Stimulated activated CD8-positive, alpha-beta memory T cell treated with anti-CD3 and anti-CD28 coated beads, Interleukin-15, amount 100 ng/mL, for 1 hour (primary cell): ENCODE measurements at regions not wholly inside any gene's neighbourhood (a gene's known extent, or its start where the extent isn't known, plus 50 kb on each side); places are given as distances from the start of the nearest gene placed in this dataset.

ENCODE experiments used
- DNase-seq: peaks from one replicate; pipeline ENCODE4 v3.0.0-alpha.2; 2020; ENCODE audit warnings: low read depth

GRCh38 chr16:66171578-66171977 is 194.9 kb upstream of the CDH5 start:
- no peak for DNase-seq

DNA sequence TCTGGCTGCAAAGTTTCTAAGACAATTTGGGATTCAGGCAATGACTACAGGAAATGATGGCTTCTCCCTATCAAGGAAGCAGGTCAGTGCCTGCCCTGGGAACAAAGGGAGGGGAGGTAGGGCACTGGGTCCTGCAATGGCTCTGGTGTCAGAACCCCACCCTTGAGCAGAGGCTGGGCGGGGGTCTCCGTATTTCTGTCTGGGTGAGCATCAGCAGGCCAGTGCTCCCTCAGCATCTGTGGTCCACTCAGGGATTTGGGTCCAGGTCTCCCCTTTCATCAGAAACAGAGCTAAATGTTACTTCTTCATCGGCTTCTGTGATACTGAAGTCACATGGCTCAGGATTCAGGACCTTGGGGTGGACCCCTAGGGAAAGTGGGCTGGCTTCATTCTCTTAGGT is 195.5 kb upstream of the CDH5 start:
- DNase-seq: no peak

- no peak for DNase-seq
Measured at GRCh38 chr16:66169817-66170216, 196.7 kb upstream of the CDH5 start.

DNA sequence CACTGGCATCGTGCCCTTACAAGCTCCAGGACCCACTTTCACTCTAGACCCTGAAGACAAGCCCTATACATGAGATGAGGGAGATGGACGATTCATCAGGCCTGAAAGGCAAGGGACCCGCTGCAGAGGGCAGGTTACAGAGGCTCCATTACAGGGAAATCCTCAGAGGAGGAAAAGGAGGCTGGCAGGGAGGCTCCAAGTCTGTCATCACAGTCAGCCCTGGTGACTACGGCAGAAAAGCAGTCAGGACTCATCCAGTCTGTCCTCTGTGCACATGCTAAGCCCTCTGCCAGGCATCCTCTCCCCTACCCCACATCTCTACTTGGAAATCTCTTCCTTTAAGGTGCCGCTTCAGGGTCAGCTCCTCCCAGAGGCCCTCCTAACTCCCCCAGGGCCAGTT is 197.7 kb upstream of the CDH5 start:
- no peak for DNase-seq

DNA sequence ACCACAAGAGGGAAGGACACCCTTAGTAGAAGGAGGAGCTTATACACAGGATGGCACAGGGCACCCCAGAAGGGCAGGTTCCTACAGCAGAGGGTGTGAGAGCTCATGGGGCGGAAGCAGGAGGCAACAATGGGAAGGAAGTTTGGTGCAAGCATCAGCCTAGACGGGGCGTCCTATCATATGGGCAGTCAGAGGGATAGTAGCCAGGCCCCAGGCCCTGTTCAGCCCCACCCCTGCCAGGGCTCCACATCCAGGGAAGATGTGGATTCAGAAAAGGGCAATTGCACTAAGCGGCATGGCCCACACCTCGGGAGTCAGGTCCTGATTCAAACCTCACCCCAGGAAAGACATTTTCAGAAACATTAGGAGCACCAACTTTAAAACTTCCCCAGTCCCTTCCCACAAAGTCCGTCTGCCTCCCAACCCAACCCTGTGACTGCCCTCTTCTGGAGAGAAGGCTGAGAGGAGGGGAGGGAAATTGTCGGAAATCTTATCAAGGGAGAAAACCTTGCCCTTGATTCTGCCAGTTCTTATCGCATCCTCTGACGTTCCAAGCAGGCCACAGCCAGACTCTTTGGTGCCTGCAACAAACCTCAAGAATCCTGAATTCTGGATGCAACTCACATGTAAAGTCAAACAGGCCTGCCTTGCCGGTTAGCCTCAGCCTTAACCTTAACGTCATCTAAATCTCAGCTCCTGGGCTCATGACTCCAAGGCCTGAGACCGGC is 198.8 kb upstream of the CDH5 start:
- no peak for DNase-seq

GRCh38 chr16:66166490-66166889 is 200.0 kb upstream of the CDH5 start:
- no peak for DNase-seq

GRCh38 chr16:66165879-66166278 is 200.6 kb upstream of the CDH5 start:
- no peak for DNase-seq

DNA sequence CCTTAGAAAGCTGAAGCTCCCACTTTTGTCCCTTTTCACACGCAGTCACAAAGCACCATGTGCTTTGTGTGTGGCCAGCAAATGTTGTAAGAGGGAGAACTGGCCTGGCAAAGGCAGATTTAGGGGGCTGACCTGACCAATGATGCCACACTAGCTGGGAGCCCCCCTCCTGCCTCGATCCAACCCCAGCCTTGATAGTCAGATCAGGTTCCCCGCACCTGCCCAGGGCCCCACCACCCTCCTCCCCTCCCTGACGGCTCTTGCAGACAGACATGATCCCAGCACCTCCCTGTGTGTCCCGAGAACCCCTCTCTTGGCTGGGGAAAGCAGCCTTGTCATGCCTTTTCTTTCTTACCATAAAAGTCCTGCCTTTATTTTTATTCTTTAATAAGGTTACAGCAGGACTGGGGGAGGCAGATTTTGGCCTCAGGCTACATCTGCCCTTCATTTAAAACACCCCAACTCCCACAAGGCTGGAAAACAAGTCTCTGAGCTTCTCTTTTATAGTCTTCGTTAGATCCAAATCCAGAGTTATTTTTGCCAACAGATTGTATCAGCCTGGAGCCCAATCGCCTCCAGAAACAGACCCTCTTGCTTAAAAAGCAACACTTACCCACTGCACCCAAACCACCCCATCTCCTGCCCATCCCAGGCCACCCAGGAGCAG is 201.8 kb upstream of the CDH5 start:
- no peak for DNase-seq

DNA sequence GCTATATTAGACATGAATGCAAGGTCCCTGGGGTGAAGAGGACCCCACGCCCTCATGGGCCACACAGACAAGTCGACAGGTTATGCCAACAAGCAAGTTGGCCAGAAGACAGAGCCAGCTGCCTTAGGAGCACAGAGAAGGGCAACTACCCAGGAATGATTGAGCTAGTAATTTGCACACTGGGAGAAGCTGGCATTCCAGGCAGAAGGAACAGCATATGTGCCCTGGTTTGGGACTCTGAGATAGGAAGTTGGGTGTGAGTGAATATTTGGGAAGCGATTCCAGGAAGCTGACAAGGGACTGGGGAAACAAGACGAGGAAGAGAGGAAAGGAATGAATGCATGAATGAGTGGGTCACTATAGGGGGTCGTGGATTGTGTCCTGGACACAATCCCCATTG is 203.7 kb upstream of the CDH5 start:
- no peak for DNase-seq

- no peak for DNase-seq
Measured at GRCh38 chr16:66161942-66162341, 204.5 kb upstream of the CDH5 start.

GRCh38 chr16:66161269-66161668 is 205.2 kb upstream of the CDH5 start:
- DNase-seq: no peak

- DNase-seq: no peak
Measured at GRCh38 chr16:66159987-66160386, 206.5 kb upstream of the CDH5 start.

DNA sequence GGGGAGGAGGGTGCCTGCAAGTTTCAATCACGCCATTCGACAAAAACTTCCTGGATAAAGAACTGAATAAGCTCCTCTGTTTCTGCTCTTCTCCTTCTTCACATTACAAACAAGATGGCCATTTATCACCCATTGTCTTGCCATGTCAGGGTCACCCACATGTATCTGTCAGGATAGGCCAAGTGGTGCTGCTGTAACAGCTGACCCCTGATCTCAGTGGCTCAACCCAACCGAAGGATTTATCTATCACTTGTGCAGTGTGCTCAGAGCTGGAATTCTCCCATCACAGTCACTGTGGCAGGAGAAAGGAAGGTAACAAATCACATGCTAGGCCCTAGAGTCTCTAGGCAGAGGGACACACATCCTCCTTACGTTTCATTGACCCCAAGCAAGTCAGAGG is 210.0 kb upstream of the CDH5 start:
- no peak for DNase-seq

DNA sequence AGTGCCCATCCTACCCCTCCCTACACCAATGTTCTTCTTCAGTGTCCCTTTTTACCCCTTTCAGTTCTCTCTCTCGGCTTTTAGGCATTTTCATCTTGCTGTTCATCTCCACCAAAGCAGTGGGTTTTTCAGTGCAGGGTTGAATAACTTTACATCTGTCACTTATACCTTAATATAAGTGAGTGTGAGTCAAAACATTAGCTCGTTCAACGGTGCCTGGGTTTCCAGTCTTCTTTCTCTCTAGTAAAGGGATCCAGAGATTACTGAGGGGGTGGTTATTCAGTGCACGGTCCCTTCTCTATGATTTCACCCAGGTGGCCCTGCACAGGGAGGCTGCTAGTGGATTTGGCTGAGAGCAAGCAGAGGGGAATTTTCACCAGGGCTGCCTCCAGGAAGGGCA is 210.6 kb upstream of the CDH5 start:
- no peak for DNase-seq

- no peak for DNase-seq
Measured at GRCh38 chr16:66154801-66155200, 211.7 kb upstream of the CDH5 start.

DNA sequence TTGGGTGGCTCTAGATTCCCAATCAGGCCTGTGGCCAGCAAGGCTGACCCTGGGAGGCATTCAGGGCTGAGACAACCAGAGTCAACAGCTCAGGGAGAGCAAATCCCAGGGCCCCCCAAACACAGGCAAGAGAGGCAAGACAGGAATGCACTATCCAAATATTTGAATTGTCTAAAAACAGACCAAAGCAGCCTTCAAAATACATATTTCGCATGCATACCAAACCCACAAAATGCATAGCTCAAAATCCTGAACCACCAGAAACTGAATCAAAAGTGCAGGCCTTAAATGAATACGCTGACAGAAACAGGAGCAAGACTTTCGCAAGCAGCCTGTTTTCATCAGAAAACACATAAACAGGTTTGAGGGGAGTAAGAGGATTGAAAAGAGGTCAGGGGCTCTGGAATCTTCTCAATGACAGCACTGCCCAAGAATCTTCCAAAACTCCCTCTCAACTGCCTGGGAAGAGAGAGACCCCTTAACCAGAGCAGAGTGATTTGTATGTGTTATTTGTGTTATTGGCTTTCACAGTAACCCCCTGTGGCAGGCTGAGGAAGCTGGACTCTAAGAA is 213.6 kb upstream of the CDH5 start:
- DNase-seq: no peak

DNA sequence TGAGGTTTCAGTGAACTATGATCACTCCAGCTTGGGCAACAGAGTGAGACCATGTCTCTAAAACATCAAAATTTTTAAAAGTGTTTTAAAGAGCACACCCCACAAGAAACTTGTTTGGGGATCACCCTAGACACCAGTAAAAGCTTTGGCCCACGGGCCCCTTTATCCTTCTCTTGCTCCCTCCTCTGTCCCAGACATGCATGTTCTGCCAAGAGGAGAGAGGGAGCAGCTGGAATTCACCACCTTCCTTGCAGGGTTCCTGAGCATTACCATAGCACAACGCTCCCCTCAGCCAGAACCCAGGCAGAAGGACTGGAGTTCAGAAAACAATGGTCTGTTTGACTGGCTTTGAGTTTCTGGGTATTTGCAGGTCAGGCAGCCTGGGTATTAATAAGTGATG is 214.3 kb upstream of the CDH5 start:
- no peak for DNase-seq

DNA sequence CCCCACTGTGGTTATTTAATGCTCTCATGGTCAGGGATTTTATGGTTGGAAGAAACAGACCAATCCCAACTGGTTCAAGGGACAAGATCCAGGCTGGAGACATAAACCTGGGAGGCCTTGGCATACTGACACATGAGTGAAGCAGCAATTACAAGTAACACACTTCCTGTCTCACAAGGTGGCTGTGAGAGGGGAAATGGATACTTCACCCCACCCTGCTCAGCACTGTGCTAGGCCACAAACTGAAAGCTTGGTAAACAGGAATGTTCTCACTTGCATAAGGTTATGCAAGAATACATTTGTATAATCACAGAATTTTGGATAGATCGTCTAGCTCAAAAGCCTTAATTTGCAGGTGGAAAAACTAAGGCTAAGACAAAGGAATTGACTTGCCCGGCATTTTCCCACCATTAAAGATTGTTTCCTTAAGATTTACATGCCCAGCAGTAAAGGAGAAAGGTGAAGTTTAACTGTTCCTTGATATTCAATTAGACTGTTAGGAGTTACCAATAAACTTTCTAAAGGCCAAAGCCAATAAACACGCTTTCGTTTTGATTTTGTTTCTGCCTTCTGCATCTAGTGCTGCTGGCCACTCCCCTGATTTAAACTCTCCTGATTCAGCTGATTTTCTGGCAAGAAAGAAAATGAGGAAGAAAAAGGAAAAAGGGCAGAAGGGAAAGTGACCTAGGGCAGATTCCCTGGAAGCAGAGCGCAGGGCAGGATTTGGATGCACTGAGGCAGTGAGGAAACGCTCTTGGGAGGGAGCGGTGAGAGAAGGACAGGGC is 215.6 kb upstream of the CDH5 start:
- no peak for DNase-seq

DNA sequence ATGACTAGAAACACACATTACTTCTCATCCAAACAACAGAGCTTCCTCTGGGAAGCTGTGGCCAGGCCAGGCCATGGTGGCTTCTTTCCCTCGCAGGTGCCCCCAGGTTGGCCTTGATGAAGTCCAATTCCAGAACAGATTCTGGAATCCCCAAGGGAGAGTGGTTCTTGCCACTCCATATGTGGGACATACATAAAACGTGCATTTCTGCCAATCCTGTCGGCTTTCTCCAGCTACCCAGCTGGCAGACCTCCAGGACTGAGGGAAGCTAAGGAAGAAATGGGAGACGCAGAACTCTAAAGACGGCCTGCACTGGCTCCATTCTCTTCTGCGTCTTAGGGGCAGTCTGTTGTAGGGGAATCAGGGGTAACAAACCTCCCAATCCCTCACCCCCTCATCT is 219.2 kb upstream of the CDH5 start:
- DNase-seq: no peak

DNA sequence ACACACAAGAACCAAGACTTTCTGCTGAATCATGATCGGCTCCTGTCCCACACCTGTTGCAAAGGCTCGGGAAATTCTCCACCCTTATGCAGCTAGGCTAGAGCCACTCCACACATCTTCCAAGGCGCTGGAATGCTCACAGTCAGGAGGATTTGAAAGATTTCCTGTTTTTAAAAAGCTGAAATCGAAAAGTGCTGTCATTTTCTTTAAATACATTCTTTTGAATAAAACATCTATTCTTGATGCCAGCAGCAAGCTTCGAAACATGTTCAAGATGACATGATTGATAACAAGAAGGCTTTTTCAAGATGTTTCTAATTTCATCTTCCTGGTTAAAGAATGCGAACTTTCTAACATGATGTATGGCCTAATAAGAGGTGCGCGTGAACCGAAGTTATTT is 219.7 kb upstream of the CDH5 start:
- no peak for DNase-seq

GRCh38 chr16:66144641-66145040 is 221.8 kb upstream of the CDH5 start:
- no peak for DNase-seq

DNA sequence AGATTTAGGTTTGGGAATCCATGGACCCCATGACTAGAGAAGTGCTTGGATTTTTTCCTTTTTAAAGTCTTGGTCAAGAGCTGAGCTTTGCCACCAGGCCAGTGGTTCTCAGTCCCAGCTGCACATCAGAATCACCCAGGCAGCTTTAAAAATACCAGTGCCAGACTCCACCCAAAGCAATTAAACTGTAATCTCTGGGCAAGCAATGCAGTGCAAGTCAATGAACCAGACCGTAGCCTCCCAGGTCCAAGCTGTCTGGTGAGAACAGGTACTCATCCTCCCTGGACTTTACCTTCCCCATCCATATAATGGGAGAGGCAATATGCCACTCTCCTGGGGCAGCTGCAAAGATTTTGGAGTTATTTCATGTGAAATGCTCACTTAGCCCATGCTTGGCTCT is 223.1 kb upstream of the CDH5 start:
- DNase-seq: no peak

- no peak for DNase-seq
Measured at GRCh38 chr16:66141885-66142284, 224.6 kb upstream of the CDH5 start.
